IMR-90 (cell line): ENCODE measurements at regions not wholly inside any gene's neighbourhood (a gene's known extent, or its start where the extent isn't known, plus 50 kb on each side); places are given as distances from the start of the nearest gene placed in this dataset.

ENCODE experiments used
- ATAC-seq: fragments of 200-7000 bp; cut with Tn5 transposase; 2 replicates; pipeline ENCODE4 v1.9.1; 2020; ENCODE audit warnings: low read depth, mild to moderate bottlenecking, moderate library complexity
- BruUV-seq: library from RNA; stranded (reverse); fragments of 400-500 nt; replicated peaks from 2 replicates; lab custom pipeline; 2021; lab: Mats Ljungman, UMichigan
- CTCF ChIA-PET: fragments of 300-600 bp; formaldehyde crosslinking; extraction: SDS; loops from one replicate; lab custom pipeline; 2021; ENCODE audit warnings: antibody characterized with exemption; lab: Yijun Ruan, JAX
- POLR2A ChIA-PET: fragments of 300-600 bp; sonication (Branson Sonifier 250); formaldehyde crosslinking; loops from one replicate; lab custom pipeline; 2022; ENCODE audit warnings: antibody characterized with exemption; ENCODE audit not compliant: unreplicated experiment; lab: Charles Lee
- DNase-seq: peaks from one replicate; pipeline ENCODE4 v3.0.0; 2013
- H2AFZ ChIP-seq: replicated peaks from 2 replicates; pipeline ENCODE3; 2013; ENCODE audit warnings: low read length, mild to moderate bottlenecking; ENCODE audit not compliant: poor library complexity
- H2AK5ac ChIP-seq: 2 replicates; pipeline ENCODE4 v1.6.1; 2013; ENCODE audit warnings: low read depth, low read length, inconsistent platforms
- H2AK9ac ChIP-seq: replicated peaks from 2 replicates; pipeline ENCODE3; 2013; ENCODE audit warnings: mild to moderate bottlenecking, low read depth, low read length, moderate library complexity; ENCODE audit not compliant: poor library complexity
- H2BK120ac ChIP-seq: 2 replicates; pipeline ENCODE4 v1.6.1; 2013; ENCODE audit warnings: low read depth, low read length, inconsistent platforms
- H2BK15ac ChIP-seq: 3 replicates; pipeline ENCODE4 v1.6.1; 2013; ENCODE audit warnings: low read depth, low read length, inconsistent platforms
- H2BK20ac ChIP-seq: 2 replicates; pipeline ENCODE4 v1.6.1; 2013; ENCODE audit warnings: low read depth, mild to moderate bottlenecking, inconsistent platforms, low read length, moderate library complexity
- H2BK5ac ChIP-seq: 2 replicates; pipeline ENCODE4 v1.6.1; 2013; ENCODE audit warnings: mild to moderate bottlenecking, low read depth, low read length, inconsistent platforms; ENCODE audit not compliant: poor library complexity, severe bottlenecking
- H3K14ac ChIP-seq: replicated peaks from 2 replicates; pipeline ENCODE4 v1.6.1; 2013; ENCODE audit warnings: low read depth, low read length, inconsistent platforms
- H3K18ac ChIP-seq: 2 replicates; pipeline ENCODE4 v1.6.1; 2013; ENCODE audit warnings: low read depth, low read length, control low read depth
- H3K23ac ChIP-seq: 2 replicates; pipeline ENCODE4 v1.6.1; 2013; ENCODE audit warnings: low read depth, low read length, inconsistent platforms
- H3K27ac ChIP-seq: 2 replicates; pipeline ENCODE4 v1.5.1; 2013; ENCODE audit warnings: mild to moderate bottlenecking, control low read depth, low read length; ENCODE audit not compliant: insufficient read depth
- H3K27me3 ChIP-seq: 2 replicates; pipeline ENCODE4 v1.6.1; 2013; ENCODE audit warnings: low read length; ENCODE audit not compliant: control insufficient read depth, insufficient read depth
- H3K36me3 ChIP-seq: 2 replicates; pipeline ENCODE4 v1.6.1; 2013; ENCODE audit warnings: low read length, mixed read lengths; ENCODE audit not compliant: control insufficient read depth, insufficient read depth
- H3K4ac ChIP-seq: 2 replicates; pipeline ENCODE4 v1.6.1; 2013; ENCODE audit warnings: low read depth, low read length, inconsistent platforms
- H3K4me1 ChIP-seq: 2 replicates; pipeline ENCODE4 v1.6.1; 2013; ENCODE audit warnings: low read length, mixed read lengths; ENCODE audit not compliant: control insufficient read depth, insufficient read depth
- H3K4me2 ChIP-seq: 2 replicates; pipeline ENCODE4 v1.6.1; 2013; ENCODE audit warnings: low read depth, mild to moderate bottlenecking, control low read depth, low read length, moderate library complexity
- H3K4me3 ChIP-seq: 2 replicates; pipeline ENCODE4 v1.5.1; 2013; ENCODE audit warnings: low read depth, mild to moderate bottlenecking, control low read depth, low read length, moderate library complexity; ENCODE audit not compliant: insufficient read depth
- H3K56ac ChIP-seq: 2 replicates; pipeline ENCODE4 v1.6.1; 2013; ENCODE audit warnings: low read length, inconsistent platforms; ENCODE audit not compliant: insufficient read depth; ENCODE audit errors: extremely low read depth
- H3K79me1 ChIP-seq, 2 experiments: 2 replicates each; pipeline ENCODE4 v1.6.1; 2013; ENCODE audit warnings: low read length in 2 of 2, inconsistent platforms in 1 of 2, low read depth in 1 of 2
- H3K9ac ChIP-seq: 2 replicates; pipeline ENCODE4 v1.6.1; 2013; ENCODE audit warnings: low read depth, low read length, control low read depth
- H3K9me1 ChIP-seq: 2 replicates; pipeline ENCODE4 v1.6.1; 2013; ENCODE audit warnings: low read length, inconsistent platforms; ENCODE audit not compliant: insufficient read depth
- H3K9me3 ChIP-seq: 2 replicates; pipeline ENCODE4 v1.6.1; 2013; ENCODE audit warnings: low read length; ENCODE audit not compliant: control insufficient read depth, insufficient read depth
- H4K20me1 ChIP-seq: 2 replicates; pipeline ENCODE4 v1.6.1; 2013; ENCODE audit warnings: low read length, inconsistent platforms; ENCODE audit not compliant: insufficient read depth
- H4K5ac ChIP-seq: 2 replicates; pipeline ENCODE4 v1.6.1; 2013; ENCODE audit warnings: mild to moderate bottlenecking, low read depth, low read length, control low read depth
- H4K8ac ChIP-seq, 2 experiments: 2 replicates each; pipeline ENCODE4 v1.6.1; 2013; ENCODE audit warnings: low read depth in 2 of 2, low read length in 2 of 2, control low read depth in 1 of 2, inconsistent platforms in 1 of 2
- H4K91ac ChIP-seq: 2 replicates; pipeline ENCODE4 v1.6.1; 2013; ENCODE audit warnings: low read depth, low read length, inconsistent platforms; ENCODE audit not compliant: insufficient read depth
- BHLHE40 ChIP-seq: fragments of 150-350 bp; IDR thresholded peaks from 2 replicates; pipeline ENCODE4 v1.6.1; 2016; ENCODE audit warnings: mild to moderate bottlenecking, low read depth, low read length
- CHD1 ChIP-seq: IDR thresholded peaks from 2 replicates; pipeline ENCODE4 v1.6.1; 2012; ENCODE audit warnings: low read depth, low read length, improper control_type of control experiment
- FOS ChIP-seq: fragments of 150-350 bp; IDR thresholded peaks from 2 replicates; pipeline ENCODE4 v1.6.1; 2016; ENCODE audit warnings: low read depth, low read length
- MAFK ChIP-seq: IDR thresholded peaks from 2 replicates; pipeline ENCODE4 v1.6.1; 2012; ENCODE audit warnings: low read depth, low read length, improper control_type of control experiment
- NFE2L2 ChIP-seq: fragments of 150-350 bp; IDR thresholded peaks from 2 replicates; pipeline ENCODE4 v1.6.1; 2016; ENCODE audit warnings: low read depth, mild to moderate bottlenecking, low read length
- POLR2A ChIP-seq: IDR thresholded peaks from 2 replicates; pipeline ENCODE4 v1.6.1; 2012; ENCODE audit warnings: mild to moderate bottlenecking, low read depth, low read length
- RCOR1 ChIP-seq: IDR thresholded peaks from 2 replicates; pipeline ENCODE4 v1.6.1; 2012; ENCODE audit warnings: mild to moderate bottlenecking, low read length, improper control_type of control experiment; ENCODE audit not compliant: insufficient replicate concordance
- RFX5 ChIP-seq: IDR thresholded peaks from 2 replicates; pipeline ENCODE4 v1.8.0; 2012; ENCODE audit warnings: low read depth, mild to moderate bottlenecking, low read length, moderate library complexity
- WGBS, 2 experiments: methylation state at CpG; one replicate each; pipeline versions ENCODE4 v1.1.5 to v1.1.7; 2013; ENCODE audit warnings: missing lambda C conversion rate in 2 of 2; ENCODE audit not compliant: insufficient read length in 1 of 2; ENCODE audit errors: extremely low coverage in 2 of 2; 5-methylcytosine and 5-hydroxymethylcytosine counted together
- dilution Hi-C: fragments of 300-500 bp; cut with HindIII; formaldehyde crosslinking; loops from one replicate; pipeline ENCODE4 v1.14.3; 2018; ENCODE audit warnings: low sequenced_read_pairs; ENCODE audit not compliant: unreplicated experiment
- in situ Hi-C: fragments of 300-500 bp; cut with MboI; formaldehyde crosslinking; loops from 3 replicates; pipeline ENCODE4 v1.14.3; 2019; ENCODE audit warnings: low sequenced_read_pairs, inconsistent platforms, mixed read lengths
- intact Hi-C: fragments of 100-400 bp; cut with micrococcal nuclease; formaldehyde crosslinking; loops from 2 replicates; pipeline ENCODE4 v1.10.0; 2022
- TF ChIP-seq, protein P1 (sequence below): fragments of 150-350 bp; IDR thresholded peaks from 2 replicates; pipeline ENCODE4 v1.6.1; 2016; ENCODE audit warnings: low read depth, mild to moderate bottlenecking, low read length, moderate library complexity, borderline replicate concordance
- TF ChIP-seq, protein P2 (sequence below): conservative IDR thresholded peaks from 2 replicates; pipeline ENCODE4 v1.5.1; 2012; ENCODE audit warnings: mild to moderate bottlenecking, low read depth, low read length, improper control_type of control experiment
- TF ChIP-seq, protein P3 (sequence below): fragments of 150-350 bp; IDR thresholded peaks from 2 replicates; pipeline ENCODE4 v1.6.1; 2017; ENCODE audit warnings: mild to moderate bottlenecking, antibody characterized with exemption, low read length, low read depth

DNA sequence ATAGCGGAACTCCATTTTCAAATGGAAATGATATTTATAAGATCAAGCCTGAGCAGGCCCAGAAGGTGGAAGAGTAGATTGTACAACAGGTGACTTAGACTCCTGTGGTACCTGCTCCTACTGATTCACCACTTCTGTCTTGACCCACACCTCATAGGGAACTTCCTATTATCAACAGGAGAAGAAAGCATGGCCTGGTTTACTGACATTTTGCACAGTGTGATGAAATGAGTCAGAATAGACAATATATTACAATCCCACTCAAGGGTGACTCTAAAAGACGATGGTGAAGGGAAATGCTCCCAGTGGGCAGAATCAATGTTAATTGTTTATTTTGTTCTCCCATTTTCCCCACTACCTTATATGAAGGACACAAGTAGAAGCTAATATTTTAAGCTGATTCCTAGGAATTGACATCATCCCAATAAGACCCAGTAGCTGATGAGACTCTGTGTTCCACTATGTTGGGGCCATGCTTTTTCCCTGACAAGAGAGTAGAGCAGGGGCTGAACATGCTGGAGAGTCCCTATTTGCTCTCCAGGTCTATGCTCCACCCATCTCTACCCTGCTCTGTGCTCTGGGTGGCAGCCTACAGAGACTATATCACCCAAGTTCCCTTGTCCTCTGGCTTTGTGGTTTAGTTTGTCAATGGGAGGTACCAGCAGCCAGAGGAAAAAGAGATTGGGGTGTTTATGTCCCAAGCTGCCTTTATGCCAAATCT is 163.4 kb upstream of the FSTL4 start:
- no peak overlapping the region for H2AFZ ChIP-seq
- TF ChIP-seq CHD1 (no peak), NFE2L2 (no peak), MAFK (no peak), RCOR1 (no peak), FOS (no peak), POLR2A (no peak), RFX5 (no peak), BHLHE40 (no peak)
- TF ChIP-seq, protein P1, sequence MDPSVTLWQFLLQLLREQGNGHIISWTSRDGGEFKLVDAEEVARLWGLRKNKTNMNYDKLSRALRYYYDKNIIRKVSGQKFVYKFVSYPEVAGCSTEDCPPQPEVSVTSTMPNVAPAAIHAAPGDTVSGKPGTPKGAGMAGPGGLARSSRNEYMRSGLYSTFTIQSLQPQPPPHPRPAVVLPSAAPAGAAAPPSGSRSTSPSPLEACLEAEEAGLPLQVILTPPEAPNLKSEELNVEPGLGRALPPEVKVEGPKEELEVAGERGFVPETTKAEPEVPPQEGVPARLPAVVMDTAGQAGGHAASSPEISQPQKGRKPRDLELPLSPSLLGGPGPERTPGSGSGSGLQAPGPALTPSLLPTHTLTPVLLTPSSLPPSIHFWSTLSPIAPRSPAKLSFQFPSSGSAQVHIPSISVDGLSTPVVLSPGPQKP = no peak
- TF ChIP-seq, protein P2, sequence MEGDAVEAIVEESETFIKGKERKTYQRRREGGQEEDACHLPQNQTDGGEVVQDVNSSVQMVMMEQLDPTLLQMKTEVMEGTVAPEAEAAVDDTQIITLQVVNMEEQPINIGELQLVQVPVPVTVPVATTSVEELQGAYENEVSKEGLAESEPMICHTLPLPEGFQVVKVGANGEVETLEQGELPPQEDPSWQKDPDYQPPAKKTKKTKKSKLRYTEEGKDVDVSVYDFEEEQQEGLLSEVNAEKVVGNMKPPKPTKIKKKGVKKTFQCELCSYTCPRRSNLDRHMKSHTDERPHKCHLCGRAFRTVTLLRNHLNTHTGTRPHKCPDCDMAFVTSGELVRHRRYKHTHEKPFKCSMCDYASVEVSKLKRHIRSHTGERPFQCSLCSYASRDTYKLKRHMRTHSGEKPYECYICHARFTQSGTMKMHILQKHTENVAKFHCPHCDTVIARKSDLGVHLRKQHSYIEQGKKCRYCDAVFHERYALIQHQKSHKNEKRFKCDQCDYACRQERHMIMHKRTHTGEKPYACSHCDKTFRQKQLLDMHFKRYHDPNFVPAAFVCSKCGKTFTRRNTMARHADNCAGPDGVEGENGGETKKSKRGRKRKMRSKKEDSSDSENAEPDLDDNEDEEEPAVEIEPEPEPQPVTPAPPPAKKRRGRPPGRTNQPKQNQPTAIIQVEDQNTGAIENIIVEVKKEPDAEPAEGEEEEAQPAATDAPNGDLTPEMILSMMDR = no peak
- TF ChIP-seq, protein P3, sequence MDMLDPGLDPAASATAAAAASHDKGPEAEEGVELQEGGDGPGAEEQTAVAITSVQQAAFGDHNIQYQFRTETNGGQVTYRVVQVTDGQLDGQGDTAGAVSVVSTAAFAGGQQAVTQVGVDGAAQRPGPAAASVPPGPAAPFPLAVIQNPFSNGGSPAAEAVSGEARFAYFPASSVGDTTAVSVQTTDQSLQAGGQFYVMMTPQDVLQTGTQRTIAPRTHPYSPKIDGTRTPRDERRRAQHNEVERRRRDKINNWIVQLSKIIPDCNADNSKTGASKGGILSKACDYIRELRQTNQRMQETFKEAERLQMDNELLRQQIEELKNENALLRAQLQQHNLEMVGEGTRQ = no peak
- H2AK5ac ChIP-seq = no peak overlapping the region
- no peak overlapping the region for H2BK20ac ChIP-seq
- ChIA-PET CTCF (no interaction called here), POLR2A (no interaction called here)
- H3K9me3 ChIP-seq = no peaks in the 10 kb centered on the region
- H3K4me2 ChIP-seq = no peak overlapping the region
- H3K4me3 ChIP-seq = no peak overlapping the region
- H3K27me3 ChIP-seq = no peaks in the 10 kb centered on the region; the same call in 1 of the 2 replicates
- no peaks in the 10 kb centered on the region for H3K79me1 ChIP-seq
- H3K23ac ChIP-seq = no peak overlapping the region
- H3K9me1 ChIP-seq = no peaks in the 10 kb centered on the region
- no peak overlapping the region for H4K5ac ChIP-seq
- intact Hi-C loops = no loop called here
- no peak overlapping the region for H2BK15ac ChIP-seq
- dilution Hi-C loops = no loop called here
- BruUV-seq = no TSS peak
- ATAC-seq (no peak), DNase-seq (no peak)
- H3K18ac ChIP-seq = no peak overlapping the region
- H4K20me1 ChIP-seq = no peaks in the 10 kb centered on the region
- H3K27ac ChIP-seq = no peak overlapping the region
- H4K91ac ChIP-seq = no peak overlapping the region
- no peaks in the 10 kb centered on the region for H3K4me1 ChIP-seq
- in situ Hi-C loops = no loop called here
- no peaks in the 10 kb centered on the region for H3K36me3 ChIP-seq
- H3K56ac ChIP-seq = no peak overlapping the region
- no peak overlapping the region for H3K4ac ChIP-seq
- H2AK9ac ChIP-seq = no peak overlapping the region
- H2BK120ac ChIP-seq = no peak overlapping the region
- no peak overlapping the region for H2BK5ac ChIP-seq
- no peak overlapping the region for H3K9ac ChIP-seq
- no CpG with 5 or more reads among the region's 2 CpGs for WGBS, 2 experiments
- H4K8ac ChIP-seq = no peak overlapping the region
- H3K14ac ChIP-seq = no peak overlapping the region
